Activated gamma-delta T cell treated with anti-CD3 and anti-CD28 coated beads, Interleukin-2, amount 50 U/mL, for 16 hours (primary cell): ENCODE measurements at regions not wholly inside any gene's neighbourhood (a gene's known extent, or its start where the extent isn't known, plus 50 kb on each side); places are given as distances from the start of the nearest gene placed in this dataset.
"Not testable (repeated sequence)": the region's sequence is repeated elsewhere in the genome, so short reads cannot be mapped to it uniquely, and the experiment has no call there.

Source experiments
- DNase-seq: peaks from one replicate; pipeline ENCODE4 v3.0.0-alpha.2; 2020; ENCODE audit warnings: low read depth

GRCh38 chr6:14290772-14291330 is 173.3 kb downstream of the CD83 start:
- DNase-seq: no peak

GRCh38 chr6:14291331-14291730 is 173.8 kb downstream of the CD83 start:
- DNase-seq: no peak

GRCh38 chr6:14292119-14292518 is 174.5 kb downstream of the CD83 start:
- DNase-seq: no peak

- DNase-seq: no peak
Observed at GRCh38 chr6:14294270-14294951, 176.8 kb downstream of the CD83 start.

- not testable (repeated sequence) for DNase-seq
Observed at GRCh38 chr6:14296698-14297097, 179.1 kb downstream of the CD83 start.

GRCh38 chr6:14297118-14297517 is 179.5 kb downstream of the CD83 start:
- not testable (repeated sequence) for DNase-seq

GRCh38 chr6:14300189-14300588 is 182.6 kb downstream of the CD83 start:
- DNase-seq: not testable (repeated sequence)

- DNase-seq: not testable (repeated sequence)
Observed at GRCh38 chr6:14300721-14301120, 183.1 kb downstream of the CD83 start.

GRCh38 chr6:14301477-14301876 is 183.9 kb downstream of the CD83 start:
- DNase-seq: not testable (repeated sequence)

- no peak for DNase-seq
Observed at GRCh38 chr6:14305131-14305530, 187.6 kb downstream of the CD83 start.

GRCh38 chr6:14305624-14306023 is 188.1 kb downstream of the CD83 start:
- no peak for DNase-seq

GRCh38 chr6:14306151-14306906 is 188.8 kb downstream of the CD83 start:
- no peak for DNase-seq

- no peak for DNase-seq
Observed at GRCh38 chr6:14309516-14309915, 191.9 kb downstream of the CD83 start.

GRCh38 chr6:14309951-14310445 is 192.4 kb downstream of the CD83 start:
- no peak for DNase-seq

GRCh38 chr6:14310960-14311359 is 193.4 kb downstream of the CD83 start:
- no peak for DNase-seq

GRCh38 chr6:14312587-14312986 is 195.0 kb downstream of the CD83 start:
- no peak for DNase-seq

GRCh38 chr6:14313248-14313647 is 195.7 kb downstream of the CD83 start:
- DNase-seq: no peak

- DNase-seq: no peak
Observed at GRCh38 chr6:14315353-14315752, 197.8 kb downstream of the CD83 start.

GRCh38 chr6:14316651-14317386 is 199.2 kb downstream of the CD83 start:
- DNase-seq: no peak

- no peak for DNase-seq
Observed at GRCh38 chr6:14317387-14317970, 199.9 kb downstream of the CD83 start.

- DNase-seq: no peak
Observed at GRCh38 chr6:14320332-14320731, 202.8 kb downstream of the CD83 start.
